Adipocyte (in vitro differentiated cells): ENCODE measurements at regions not wholly inside any gene's neighbourhood (a gene's known extent, or its start where the extent isn't known, plus 50 kb on each side); places are given as distances from the start of the nearest gene placed in this dataset.

ENCODE experiments used
- DNase-seq: peaks from one replicate; pipeline ENCODE4 v3.0.0-alpha.2; 2015; ENCODE audit warnings: low read depth
- H3K27me3 ChIP-seq: replicated peaks from 2 replicates; pipeline ENCODE4 v1.7.0; 2013; ENCODE audit warnings: mild to moderate bottlenecking, low read length, moderate library complexity; ENCODE audit not compliant: control insufficient read depth, insufficient read depth
- H3K36me3 ChIP-seq: 2 replicates; pipeline ENCODE4 v1.7.0; 2013; ENCODE audit warnings: low read length, mild to moderate bottlenecking, moderate library complexity; ENCODE audit not compliant: control insufficient read depth, insufficient read depth, severe bottlenecking
- H3K4me1 ChIP-seq: 2 replicates; pipeline ENCODE4 v1.7.0; 2013; ENCODE audit warnings: mild to moderate bottlenecking, low read length, moderate library complexity; ENCODE audit not compliant: control insufficient read depth, insufficient read depth
- H3K4me3 ChIP-seq: 2 replicates; pipeline ENCODE4 v1.7.0; 2013; ENCODE audit warnings: mild to moderate bottlenecking, low read length, moderate library complexity
- H3K9ac ChIP-seq: 2 replicates; pipeline ENCODE4 v1.7.0; 2013; ENCODE audit warnings: mild to moderate bottlenecking, low read length, moderate library complexity
- H3K9me3 ChIP-seq: 2 replicates; pipeline ENCODE4 v1.7.0; 2013; ENCODE audit warnings: mild to moderate bottlenecking, low read length, moderate library complexity; ENCODE audit not compliant: control insufficient read depth

- H3K9me3 ChIP-seq = no peaks in the 10 kb centered on the region
- no peak for DNase-seq
- H3K27me3 ChIP-seq = peaks cover 11% of the 10 kb centered on the region
- H3K4me1 ChIP-seq = no peaks in the 10 kb centered on the region
- H3K4me3 ChIP-seq = no peak overlapping the region
- H3K36me3 ChIP-seq = no peaks in the 10 kb centered on the region
- H3K9ac ChIP-seq = no peak overlapping the region
These were observed 140.2 kb downstream of the TMEM132E start for GRCh38 chr17:34719569-34719968.

GRCh38 chr17:34717092-34717491 is 137.7 kb downstream of the TMEM132E start:
- H3K27me3 ChIP-seq = peaks cover 2% of the 10 kb centered on the region
- no peak overlapping the region for H3K9ac ChIP-seq
- no peaks in the 10 kb centered on the region for H3K36me3 ChIP-seq
- no peaks in the 10 kb centered on the region for H3K9me3 ChIP-seq
- no peaks in the 10 kb centered on the region for H3K4me1 ChIP-seq
- H3K4me3 ChIP-seq = no peak overlapping the region
- no peak for DNase-seq

- no peak for DNase-seq
These were observed 136.9 kb downstream of the TMEM132E start for GRCh38 chr17:34716291-34716690.

GRCh38 chr17:34715504-34715903 is 136.1 kb downstream of the TMEM132E start:
- H3K9ac ChIP-seq = no peak overlapping the region
- H3K4me1 ChIP-seq = no peaks in the 10 kb centered on the region
- no peaks in the 10 kb centered on the region for H3K36me3 ChIP-seq
- no peaks in the 10 kb centered on the region for H3K9me3 ChIP-seq
- no peak overlapping the region for H3K4me3 ChIP-seq
- H3K27me3 ChIP-seq = peaks cover 7% of the 10 kb centered on the region
- no peak for DNase-seq

More at GRCh38 chr17:34716291-34716690, 136.9 kb downstream of the TMEM132E start:
- Histone ChIP-seq H3K9ac (no peak overlapping the region), H3K27me3 (peaks cover 5% of the 10 kb centered on the region), H3K4me1 (no peaks in the 10 kb centered on the region), H3K36me3 (no peaks in the 10 kb centered on the region), H3K9me3 (no peaks in the 10 kb centered on the region), H3K4me3 (no peak overlapping the region)

- DNase-seq = no peak
- no peak overlapping the region for H3K4me3 ChIP-seq
- H3K36me3 ChIP-seq = no peaks in the 10 kb centered on the region
- H3K27me3 ChIP-seq = peaks cover 13% of the 10 kb centered on the region
- H3K9me3 ChIP-seq = no peaks in the 10 kb centered on the region
- H3K9ac ChIP-seq = no peak overlapping the region
- no peaks in the 10 kb centered on the region for H3K4me1 ChIP-seq
These were observed 135.4 kb downstream of the TMEM132E start for GRCh38 chr17:34714475-34715410.

GRCh38 chr17:34713687-34714086 is 134.3 kb downstream of the TMEM132E start:
- H3K27me3 ChIP-seq = peaks cover 13% of the 10 kb centered on the region

GRCh38 chr17:34712481-34713195 is 133.3 kb downstream of the TMEM132E start:
- no peak for DNase-seq
- H3K4me1 ChIP-seq = no peaks in the 10 kb centered on the region
- no peak overlapping the region for H3K9ac ChIP-seq
- no peaks in the 10 kb centered on the region for H3K36me3 ChIP-seq
- peaks cover 13% of the 10 kb centered on the region for H3K27me3 ChIP-seq
- no peak overlapping the region for H3K4me3 ChIP-seq
- H3K9me3 ChIP-seq = no peaks in the 10 kb centered on the region

More at GRCh38 chr17:34713687-34714086, 134.3 kb downstream of the TMEM132E start:
- H3K4me1 ChIP-seq = no peaks in the 10 kb centered on the region
- no peak for DNase-seq
- no peak overlapping the region for H3K9ac ChIP-seq
- no peak overlapping the region for H3K4me3 ChIP-seq
- H3K36me3 ChIP-seq = no peaks in the 10 kb centered on the region
- H3K9me3 ChIP-seq = no peaks in the 10 kb centered on the region

GRCh38 chr17:34711646-34712045 is 132.3 kb downstream of the TMEM132E start:
- H3K4me3 ChIP-seq = no peak overlapping the region
- no peak overlapping the region for H3K9ac ChIP-seq
- no peaks in the 10 kb centered on the region for H3K36me3 ChIP-seq
- DNase-seq = no peak
- H3K27me3 ChIP-seq = peaks cover 15% of the 10 kb centered on the region
- H3K9me3 ChIP-seq = no peaks in the 10 kb centered on the region
- H3K4me1 ChIP-seq = no peaks in the 10 kb centered on the region

- no peak for DNase-seq
- Histone ChIP-seq H3K27me3 (peaks cover 15% of the 10 kb centered on the region), H3K9ac (no peak overlapping the region), H3K36me3 (no peaks in the 10 kb centered on the region), H3K4me1 (no peaks in the 10 kb centered on the region), H3K4me3 (no peak overlapping the region), H3K9me3 (no peaks in the 10 kb centered on the region)
These were observed 130.8 kb downstream of the TMEM132E start for GRCh38 chr17:34710226-34710625.

- H3K9me3 ChIP-seq = no peaks in the 10 kb centered on the region
- H3K36me3 ChIP-seq = no peaks in the 10 kb centered on the region
- H3K4me1 ChIP-seq = no peaks in the 10 kb centered on the region
- peaks cover 15% of the 10 kb centered on the region for H3K27me3 ChIP-seq
- no peak overlapping the region for H3K4me3 ChIP-seq
- H3K9ac ChIP-seq = no peak overlapping the region
- DNase-seq = no peak
These were observed 129.9 kb downstream of the TMEM132E start for GRCh38 chr17:34709158-34709754.

GRCh38 chr17:34706029-34706428 is 126.6 kb downstream of the TMEM132E start:
- no peak overlapping the region for H3K9ac ChIP-seq
- no peaks in the 10 kb centered on the region for H3K36me3 ChIP-seq
- H3K9me3 ChIP-seq = no peaks in the 10 kb centered on the region
- H3K27me3 ChIP-seq = peaks cover 11% of the 10 kb centered on the region
- H3K4me1 ChIP-seq = no peaks in the 10 kb centered on the region
- DNase-seq = peak; percentile 42
- H3K4me3 ChIP-seq = no peak overlapping the region
